Astrocyte of the spinal cord (primary cell): ENCODE measurements at regions not wholly inside any gene's neighbourhood (a gene's known extent, or its start where the extent isn't known, plus 50 kb on each side); places are given as distances from the start of the nearest gene placed in this dataset.
A peak's percentile ranks its signal among the peaks of the same experiment; 100 is the strongest.
"Not testable (repeated sequence)": the region's sequence is repeated elsewhere in the genome, so short reads cannot be mapped to it uniquely, and the experiment has no call there.

ENCODE experiments used
- DNase-seq: peaks from one replicate; pipeline ENCODE4 v3.0.0; 2011; ENCODE audit warnings: low read depth, low spot score
- H3K4me3 ChIP-seq: 2 replicates; pipeline ENCODE4 v1.5.1; 2011; ENCODE audit warnings: low read depth, mild to moderate bottlenecking, low read length, moderate library complexity
- CTCF ChIP-seq: IDR thresholded peaks from 2 replicates; pipeline ENCODE4 v1.5.1; 2012; ENCODE audit warnings: low read depth, mild to moderate bottlenecking, low read length, inconsistent platforms
- in situ Hi-C: cut with HindIII; loops from 2 replicates; pipeline ENCODE4 v1.10.0; 2017; ENCODE audit warnings: low sequenced_read_pairs

- no peak for DNase-seq
- H3K4me3 ChIP-seq = no peak overlapping the region
- in situ Hi-C loops = no loop called here
- TF ChIP-seq CTCF = peak; percentile 3
Observed at GRCh38 chr10:9853405-9854355, 1164.0 kb upstream of the CELF2 start.

- in situ Hi-C loops, DNase-seq: not testable (repeated sequence)
Observed at GRCh38 chr10:9855451-9855850, 1162.2 kb upstream of the CELF2 start.

GRCh38 chr10:9858816-9859215 lies 1158.9 kb upstream of the CELF2 start:
- no peak for TF ChIP-seq CTCF
- H3K4me3 ChIP-seq = no peak overlapping the region
- no peak for DNase-seq
- in situ Hi-C loops = no loop called here

More at GRCh38 chr10:9855451-9855850, 1162.2 kb upstream of the CELF2 start:
- not testable (repeated sequence) for H3K4me3 ChIP-seq

- in situ Hi-C loops = no loop called here
- TF ChIP-seq CTCF = no peak
- no peak overlapping the region for H3K4me3 ChIP-seq
- DNase-seq = no peak
Observed at GRCh38 chr10:9860045-9860444, 1157.6 kb upstream of the CELF2 start.

GRCh38 chr10:9863559-9864121 lies 1154.0 kb upstream of the CELF2 start:
- no peak for TF ChIP-seq CTCF
- in situ Hi-C loops = no loop called here
- H3K4me3 ChIP-seq = no peak overlapping the region
- DNase-seq = no peak

GRCh38 chr10:9868499-9868898 lies 1149.2 kb upstream of the CELF2 start:
- no peak for TF ChIP-seq CTCF

GRCh38 chr10:9869205-9869604 lies 1148.5 kb upstream of the CELF2 start:
- no peak for TF ChIP-seq CTCF
- no peak for DNase-seq
- in situ Hi-C loops = no loop called here
- H3K4me3 ChIP-seq = no peak overlapping the region

More at GRCh38 chr10:9868499-9868898, 1149.2 kb upstream of the CELF2 start:
- no peak for DNase-seq
- no peak overlapping the region for H3K4me3 ChIP-seq
- in situ Hi-C loops = no loop called here
